HL-60 (cell line): ENCODE measurements at regions not wholly inside any gene's neighbourhood (a gene's known extent, or its start where the extent isn't known, plus 50 kb on each side); places are given as distances from the start of the nearest gene placed in this dataset.

Experiments
- DNase-seq, 2 experiments: peaks; one replicate each; pipeline ENCODE4 v3.0.0-alpha.2; 2010 to 2020; ENCODE audit warnings: low read depth in 1 of 2, low spot score in 1 of 2
- H3K27ac ChIP-seq: fragments of 250-450 bp; sonication (Bioruptor Pico); replicated peaks from 2 replicates; pipeline ENCODE4 v1.5.1; 2020; ENCODE audit warnings: mild to moderate bottlenecking, moderate library complexity
- H3K27me3 ChIP-seq: fragments of 250-450 bp; sonication (Bioruptor Pico); 2 replicates; pipeline ENCODE4 v1.5.1; 2021; ENCODE audit warnings: mild to moderate bottlenecking, moderate library complexity; ENCODE audit not compliant: insufficient read depth, poor library complexity, severe bottlenecking
- H3K4me3 ChIP-seq: replicated peaks from 2 replicates; pipeline ENCODE4 v1.5.1; 2011; ENCODE audit warnings: mild to moderate bottlenecking, control low read depth, low read length; ENCODE audit not compliant: insufficient read depth
- GABPA ChIP-seq: IDR thresholded peaks from 2 replicates; pipeline ENCODE4 v1.6.1; 2012; ENCODE audit warnings: low read depth
- POLR2AphosphoS5 ChIP-seq: IDR thresholded peaks from 2 replicates; pipeline ENCODE4 v1.6.1; 2012; ENCODE audit warnings: low read depth
- SPI1 ChIP-seq: IDR thresholded peaks from 2 replicates; pipeline ENCODE4 v1.6.1; 2012; ENCODE audit warnings: low read depth, mild to moderate bottlenecking, borderline replicate concordance
- TF ChIP-seq, protein P1 (sequence below): IDR thresholded peaks from 2 replicates; pipeline ENCODE4 v1.6.1; 2012; ENCODE audit warnings: low read depth; ENCODE audit not compliant: insufficient replicate concordance
- TF ChIP-seq, protein P2 (sequence below): IDR thresholded peaks from one replicate; pipeline ENCODE4 v1.5.1; 2011; ENCODE audit warnings: low read length, control low read depth, inconsistent platforms; ENCODE audit not compliant: insufficient read depth

DNA sequence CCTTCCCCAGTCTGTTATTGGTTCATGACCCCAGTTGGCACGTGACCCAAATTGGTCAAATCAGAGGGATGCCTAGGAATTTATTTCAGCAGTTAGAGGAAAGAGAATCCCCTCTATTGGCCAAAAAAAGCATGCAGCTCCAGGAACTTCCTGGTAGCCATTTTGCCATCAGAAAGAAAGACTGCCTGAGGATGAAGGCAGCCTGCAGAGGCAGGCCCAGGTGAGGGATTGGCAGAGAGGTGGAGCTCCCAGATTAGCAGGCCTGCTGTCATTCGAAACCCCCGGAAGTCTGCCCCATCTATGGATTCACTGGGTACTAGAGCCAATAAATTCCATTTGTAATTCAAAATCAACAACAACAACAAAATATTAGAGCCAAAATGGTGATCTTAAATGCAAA is 207.6 kb downstream of the CWF19L2 start:
- H3K4me3 ChIP-seq: no peak overlapping the region
- DNase-seq: no peak
- TF ChIP-seq, protein P1, sequence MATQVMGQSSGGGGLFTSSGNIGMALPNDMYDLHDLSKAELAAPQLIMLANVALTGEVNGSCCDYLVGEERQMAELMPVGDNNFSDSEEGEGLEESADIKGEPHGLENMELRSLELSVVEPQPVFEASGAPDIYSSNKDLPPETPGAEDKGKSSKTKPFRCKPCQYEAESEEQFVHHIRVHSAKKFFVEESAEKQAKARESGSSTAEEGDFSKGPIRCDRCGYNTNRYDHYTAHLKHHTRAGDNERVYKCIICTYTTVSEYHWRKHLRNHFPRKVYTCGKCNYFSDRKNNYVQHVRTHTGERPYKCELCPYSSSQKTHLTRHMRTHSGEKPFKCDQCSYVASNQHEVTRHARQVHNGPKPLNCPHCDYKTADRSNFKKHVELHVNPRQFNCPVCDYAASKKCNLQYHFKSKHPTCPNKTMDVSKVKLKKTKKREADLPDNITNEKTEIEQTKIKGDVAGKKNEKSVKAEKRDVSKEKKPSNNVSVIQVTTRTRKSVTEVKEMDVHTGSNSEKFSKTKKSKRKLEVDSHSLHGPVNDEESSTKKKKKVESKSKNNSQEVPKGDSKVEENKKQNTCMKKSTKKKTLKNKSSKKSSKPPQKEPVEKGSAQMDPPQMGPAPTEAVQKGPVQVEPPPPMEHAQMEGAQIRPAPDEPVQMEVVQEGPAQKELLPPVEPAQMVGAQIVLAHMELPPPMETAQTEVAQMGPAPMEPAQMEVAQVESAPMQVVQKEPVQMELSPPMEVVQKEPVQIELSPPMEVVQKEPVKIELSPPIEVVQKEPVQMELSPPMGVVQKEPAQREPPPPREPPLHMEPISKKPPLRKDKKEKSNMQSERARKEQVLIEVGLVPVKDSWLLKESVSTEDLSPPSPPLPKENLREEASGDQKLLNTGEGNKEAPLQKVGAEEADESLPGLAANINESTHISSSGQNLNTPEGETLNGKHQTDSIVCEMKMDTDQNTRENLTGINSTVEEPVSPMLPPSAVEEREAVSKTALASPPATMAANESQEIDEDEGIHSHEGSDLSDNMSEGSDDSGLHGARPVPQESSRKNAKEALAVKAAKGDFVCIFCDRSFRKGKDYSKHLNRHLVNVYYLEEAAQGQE: no peak
- TF ChIP-seq, protein P2, sequence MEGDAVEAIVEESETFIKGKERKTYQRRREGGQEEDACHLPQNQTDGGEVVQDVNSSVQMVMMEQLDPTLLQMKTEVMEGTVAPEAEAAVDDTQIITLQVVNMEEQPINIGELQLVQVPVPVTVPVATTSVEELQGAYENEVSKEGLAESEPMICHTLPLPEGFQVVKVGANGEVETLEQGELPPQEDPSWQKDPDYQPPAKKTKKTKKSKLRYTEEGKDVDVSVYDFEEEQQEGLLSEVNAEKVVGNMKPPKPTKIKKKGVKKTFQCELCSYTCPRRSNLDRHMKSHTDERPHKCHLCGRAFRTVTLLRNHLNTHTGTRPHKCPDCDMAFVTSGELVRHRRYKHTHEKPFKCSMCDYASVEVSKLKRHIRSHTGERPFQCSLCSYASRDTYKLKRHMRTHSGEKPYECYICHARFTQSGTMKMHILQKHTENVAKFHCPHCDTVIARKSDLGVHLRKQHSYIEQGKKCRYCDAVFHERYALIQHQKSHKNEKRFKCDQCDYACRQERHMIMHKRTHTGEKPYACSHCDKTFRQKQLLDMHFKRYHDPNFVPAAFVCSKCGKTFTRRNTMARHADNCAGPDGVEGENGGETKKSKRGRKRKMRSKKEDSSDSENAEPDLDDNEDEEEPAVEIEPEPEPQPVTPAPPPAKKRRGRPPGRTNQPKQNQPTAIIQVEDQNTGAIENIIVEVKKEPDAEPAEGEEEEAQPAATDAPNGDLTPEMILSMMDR: no peak
- TF ChIP-seq POLR2AphosphoS5 (no peak), SPI1 (no peak), GABPA (no peak)

DNA sequence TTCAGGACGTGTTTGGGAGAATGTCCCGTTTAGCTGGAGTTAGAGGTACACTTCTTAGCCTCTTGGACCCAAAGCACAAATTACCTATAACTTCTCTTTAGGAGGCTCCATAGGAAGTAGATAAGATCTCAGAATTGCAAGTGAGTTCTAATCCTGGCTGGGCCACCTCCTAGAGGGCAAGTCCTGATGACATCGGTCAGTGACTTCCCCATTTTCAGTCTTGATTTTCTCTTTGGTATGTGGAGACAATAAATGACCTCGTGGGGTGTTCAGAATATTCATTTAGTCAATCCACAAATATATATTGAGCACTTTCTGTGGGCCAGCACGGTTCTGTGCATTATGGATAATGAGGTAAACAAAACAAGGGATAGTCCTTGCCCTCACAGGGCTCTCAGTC is 208.6 kb downstream of the CWF19L2 start:
- no peak for DNase-seq
- no peak overlapping the region for H3K4me3 ChIP-seq
- H3K27me3 ChIP-seq: no peaks in the 10 kb centered on the region
- TF ChIP-seq, protein P2: no peak
- TF ChIP-seq SPI1: peak; percentile 56
- TF ChIP-seq, protein P1: no peak
- no peak overlapping the region for H3K27ac ChIP-seq

More for the DNA sequence above, 207.6 kb downstream of the CWF19L2 start:
- Histone ChIP-seq H3K27me3 (no peaks in the 10 kb centered on the region), H3K27ac (no peak overlapping the region)

DNA sequence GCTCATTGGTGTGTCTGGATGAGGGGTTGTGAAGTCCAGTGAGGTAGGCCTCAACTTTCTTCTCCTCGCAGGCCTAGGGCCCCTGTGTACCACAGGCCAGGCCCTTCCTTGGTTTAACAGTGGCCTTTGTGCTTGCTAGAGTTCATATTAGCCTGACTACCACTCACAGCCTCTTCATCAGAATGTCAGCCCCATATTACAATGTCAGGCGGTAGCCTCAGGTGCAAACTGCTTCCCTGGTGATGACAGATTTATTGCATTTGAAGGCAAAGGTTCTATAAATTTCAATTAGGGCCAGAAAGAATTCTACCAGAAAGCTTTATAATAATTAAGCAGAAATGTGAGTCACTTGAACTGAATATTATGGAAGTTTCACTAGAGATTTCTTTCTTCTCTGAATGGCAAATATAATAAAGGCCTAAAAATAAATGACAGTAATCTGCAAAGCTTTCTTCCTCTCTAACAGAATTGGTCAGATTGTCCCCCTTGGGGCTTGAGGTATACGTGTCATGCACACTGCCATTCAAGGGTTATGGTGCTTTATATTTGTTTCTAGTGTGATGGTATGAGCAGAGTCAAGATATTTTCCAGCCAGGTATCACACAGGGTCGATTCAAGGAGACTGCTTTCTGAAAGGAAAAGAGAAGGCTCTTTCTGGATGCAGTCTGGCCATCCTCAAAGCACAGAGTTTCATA is 210.3 kb downstream of the CWF19L2 start:
- Histone ChIP-seq H3K27ac (no peak overlapping the region), H3K4me3 (no peak overlapping the region), H3K27me3 (no peaks in the 10 kb centered on the region)
- TF ChIP-seq GABPA (no peak), POLR2AphosphoS5 (no peak), SPI1 (no peak)
- TF ChIP-seq, protein P1: no peak
- TF ChIP-seq, protein P2: no peak
- DNase-seq: no peak
